Activated CD4-positive, alpha-beta T cell treated with anti-CD3 and anti-CD28 coated beads for 4 hours (primary cell): ENCODE measurements at regions not wholly inside any gene's neighbourhood (a gene's known extent, or its start where the extent isn't known, plus 50 kb on each side); places are given as distances from the start of the nearest gene placed in this dataset.

Experiments
- DNase-seq, 2 donors: peaks; one replicate each; pipeline ENCODE4 v3.0.0-alpha.2; 2020

DNA sequence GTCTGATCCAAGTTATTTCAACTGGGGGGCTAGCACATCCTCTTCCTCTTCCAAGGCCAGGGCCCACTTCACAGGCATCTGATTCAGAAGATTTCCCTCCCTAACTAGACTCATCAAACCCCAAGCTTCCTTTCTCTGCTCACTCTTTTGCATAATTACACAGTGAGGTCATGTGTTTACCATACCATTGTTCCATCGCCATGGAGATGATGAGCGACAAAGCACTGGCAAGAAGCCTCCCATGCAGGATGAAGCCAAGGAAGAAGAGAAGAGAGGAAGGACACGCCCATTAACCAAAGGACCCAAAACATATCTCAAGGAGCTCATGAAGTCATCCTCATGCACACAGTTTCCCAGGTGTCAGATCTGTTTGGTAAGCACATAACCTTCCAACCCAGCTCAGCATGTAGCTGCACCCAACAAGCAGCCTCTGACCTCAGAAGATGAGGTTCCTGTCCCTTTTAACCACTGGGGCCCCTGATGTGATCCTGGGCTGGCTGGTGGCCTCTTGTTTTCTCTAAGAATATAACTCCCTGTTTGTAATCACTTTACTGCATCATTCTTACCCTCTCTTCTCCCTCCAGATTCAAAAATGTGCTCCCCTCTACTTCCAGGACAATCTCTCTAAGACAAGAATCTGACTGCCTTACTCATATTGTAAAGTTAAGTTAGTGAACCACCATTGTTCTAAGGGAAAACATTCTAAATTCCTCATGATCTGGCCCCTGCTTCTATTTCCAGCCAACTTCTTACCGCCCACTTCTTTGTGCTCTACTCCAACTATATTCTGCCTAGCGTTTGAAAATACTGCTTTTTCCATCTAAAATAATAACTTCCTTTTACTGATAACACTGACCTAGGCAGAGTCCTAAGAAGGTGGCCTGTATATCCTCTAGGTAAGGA lies 190.1 kb downstream of the TTC32 start:
- no peak for DNase-seq

DNA sequence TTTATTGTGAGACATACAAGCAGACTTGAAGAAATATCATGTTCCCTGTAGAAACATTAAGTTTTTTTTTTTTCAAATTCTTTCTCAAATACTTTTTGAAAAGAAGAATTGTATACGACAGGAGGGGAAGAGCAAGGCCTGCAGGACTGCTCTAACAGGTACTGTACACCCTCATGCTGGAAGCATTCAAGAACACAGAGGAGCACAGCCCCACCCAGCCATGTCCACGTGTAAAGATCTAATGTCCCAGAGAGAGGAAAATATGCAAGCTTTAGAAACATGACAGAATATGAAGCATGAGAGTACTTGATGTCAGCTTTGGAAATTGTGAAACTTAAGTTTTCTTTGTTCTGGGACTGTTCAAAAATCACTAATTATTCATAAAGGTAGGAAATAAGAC lies 191.6 kb downstream of the TTC32 start:
- DNase-seq = no peak

DNA sequence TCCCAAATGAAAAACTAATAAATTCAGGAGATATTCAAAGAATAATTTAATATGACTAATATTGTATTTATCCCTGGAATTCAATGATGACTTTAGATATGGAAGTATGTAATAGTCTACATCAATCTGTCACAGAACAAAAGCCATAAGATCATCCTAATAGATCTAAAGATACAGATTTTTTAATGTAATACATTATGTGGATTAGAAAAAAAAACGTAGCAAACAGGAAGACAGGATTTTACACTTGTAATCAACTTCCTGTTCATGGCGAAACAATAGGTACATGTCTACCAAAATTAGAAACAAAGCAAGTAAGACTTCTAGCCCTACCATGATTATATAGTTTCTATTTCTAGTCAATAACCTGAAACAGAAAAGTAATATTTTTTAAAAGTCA lies 192.2 kb downstream of the TTC32 start:
- DNase-seq = no peak

DNA sequence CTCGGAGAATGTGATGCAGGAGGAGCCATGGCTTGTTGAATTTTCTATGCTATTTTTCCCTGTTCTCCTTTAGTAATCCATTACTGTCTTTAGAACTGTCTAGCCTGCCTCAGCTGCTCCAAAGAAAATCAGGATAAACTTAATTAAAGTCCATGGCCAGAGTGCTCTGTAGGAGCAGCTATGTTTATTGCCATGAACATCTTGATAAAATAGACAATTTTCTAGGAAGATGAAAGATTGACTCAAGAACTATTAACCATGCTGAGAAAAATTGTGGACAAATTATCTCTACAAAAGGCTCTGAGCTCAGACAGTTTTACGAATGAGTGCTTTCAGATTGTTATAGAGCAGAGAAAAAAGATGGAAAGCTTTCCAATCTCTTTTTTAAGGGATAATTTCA lies 193.0 kb downstream of the TTC32 start:
- DNase-seq = no peak

DNA sequence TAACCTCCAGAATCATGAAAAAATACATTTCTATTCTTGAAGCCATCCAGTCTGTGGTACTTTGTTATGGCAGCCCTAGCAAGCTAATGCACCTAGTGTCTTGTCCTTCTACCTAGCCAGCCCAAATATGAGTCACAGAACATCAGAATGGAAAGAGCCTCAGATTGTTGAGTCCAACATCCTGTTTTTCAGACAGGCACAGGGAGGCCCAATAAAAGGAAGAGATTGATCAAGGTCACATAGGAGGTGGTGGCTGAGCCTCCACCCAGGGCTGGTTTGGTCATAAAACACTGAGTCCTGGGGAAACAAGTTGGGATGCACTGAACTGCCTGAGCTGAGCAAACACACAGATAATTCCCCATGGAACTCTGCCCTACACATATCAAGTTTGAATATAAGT lies 195.5 kb downstream of the TTC32 start:
- no peak for DNase-seq

DNA sequence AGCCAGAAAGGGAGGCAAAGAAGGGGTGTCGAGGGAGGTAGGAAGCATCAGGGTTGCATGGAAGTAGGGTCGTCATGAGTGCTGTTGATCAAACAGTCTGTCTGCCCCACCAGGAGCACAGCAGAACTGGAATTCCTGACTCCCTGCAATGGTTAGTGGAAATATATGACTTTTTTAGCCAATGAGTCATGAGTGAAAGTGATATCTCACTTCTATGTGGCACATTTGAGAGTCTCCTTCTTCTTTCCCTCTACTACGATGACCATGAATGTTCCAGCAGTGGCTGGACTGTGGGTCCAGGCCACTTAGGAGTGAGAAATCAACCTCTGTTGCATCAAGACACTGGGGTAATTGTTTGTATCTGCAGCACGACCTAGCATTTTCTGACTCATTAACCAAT lies 199.5 kb downstream of the TTC32 start:
- DNase-seq = no peak

DNA sequence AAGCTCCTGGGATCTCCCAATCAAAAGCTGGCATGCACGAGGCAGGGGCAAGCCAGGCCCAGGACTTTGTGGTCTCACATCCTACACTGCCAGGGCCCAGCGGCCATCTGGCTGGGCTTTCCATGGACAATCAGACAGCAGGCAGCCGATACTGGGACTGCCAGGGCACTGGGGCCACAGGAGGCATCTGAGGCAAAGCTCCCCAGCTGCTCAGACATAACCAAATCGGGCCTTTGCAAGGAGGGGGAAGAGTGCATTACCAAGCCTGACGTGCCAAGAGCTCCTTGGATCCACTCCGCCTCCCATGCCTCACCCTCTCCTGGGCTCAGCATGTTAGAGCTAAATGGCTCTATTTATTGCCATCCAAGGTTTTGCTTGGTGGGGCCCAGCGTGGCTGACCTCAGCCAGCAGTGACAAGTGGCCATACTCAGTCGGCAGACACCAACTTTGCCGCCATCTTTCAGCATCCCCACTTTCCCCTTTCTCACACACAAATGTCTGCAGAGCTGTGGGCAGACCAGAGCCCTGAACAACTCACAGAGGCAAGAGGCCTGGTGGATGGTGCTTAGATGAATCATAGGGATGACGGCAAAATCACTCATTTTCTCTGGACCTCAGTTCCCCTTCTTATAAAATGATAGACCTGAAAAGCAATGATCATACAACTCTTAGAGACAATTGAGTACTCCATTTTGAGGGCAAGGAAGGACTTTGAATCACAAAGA lies 200.8 kb downstream of the TTC32 start:
- DNase-seq = no peak

DNA sequence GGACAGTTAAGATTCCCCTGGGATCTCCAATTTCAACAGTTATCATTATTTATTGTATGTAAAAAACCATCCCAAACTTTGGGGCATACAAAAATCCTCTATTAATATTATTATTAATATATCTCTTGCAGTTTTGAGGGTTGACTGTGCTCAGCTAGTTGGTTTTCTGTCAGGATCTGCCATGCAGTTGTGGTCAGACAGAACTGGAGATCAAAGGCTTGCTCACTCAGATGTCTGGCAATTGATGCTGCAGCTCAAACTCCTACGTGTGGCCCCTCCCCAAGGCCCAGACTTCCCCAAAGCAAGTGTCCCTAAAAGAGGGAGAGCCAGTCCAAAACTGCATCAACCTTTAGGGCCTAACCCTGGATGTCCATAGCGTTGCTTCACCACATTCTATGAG lies 204.7 kb downstream of the TTC32 start:
- DNase-seq = no peak

DNA sequence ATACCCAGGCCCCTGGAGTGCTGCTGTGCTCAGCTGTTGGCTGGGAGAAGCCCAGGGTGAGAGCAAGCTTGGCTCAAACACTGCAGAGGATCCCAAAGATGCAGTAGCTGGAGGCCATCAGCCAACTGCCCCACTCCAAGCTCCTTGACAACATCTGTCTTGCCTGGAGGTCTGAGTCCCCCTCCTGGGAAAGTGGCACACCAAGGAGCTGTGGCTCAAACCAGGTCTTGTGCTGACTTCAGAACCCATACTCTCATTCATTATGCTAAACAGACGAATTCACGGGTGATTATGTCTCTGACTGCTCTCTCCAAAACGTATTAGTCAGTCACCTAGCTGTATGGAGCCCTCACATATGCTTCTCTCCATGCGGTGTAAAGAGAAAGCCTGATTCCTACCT lies 206.1 kb downstream of the TTC32 start:
- no peak for DNase-seq

DNA sequence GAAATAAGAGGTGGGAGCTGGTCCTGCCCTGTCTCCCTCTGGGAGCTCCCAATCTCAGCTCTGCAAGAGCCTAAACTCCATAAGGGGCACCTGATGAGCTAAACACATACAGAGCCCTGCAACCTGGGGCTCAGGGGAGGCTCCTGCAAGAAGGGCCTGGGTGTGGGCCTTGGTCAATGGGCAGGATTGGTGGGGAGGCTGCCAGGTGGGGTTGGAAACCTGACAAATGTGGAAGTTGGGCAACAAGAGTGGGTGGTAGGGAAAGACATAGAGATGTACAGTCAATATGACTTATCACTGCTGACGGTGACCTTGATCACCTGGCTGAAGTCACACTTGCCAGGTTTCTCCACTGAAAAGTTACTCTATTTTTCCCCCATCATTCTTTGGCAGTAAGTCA lies 209.9 kb downstream of the TTC32 start:
- no peak for DNase-seq

DNA sequence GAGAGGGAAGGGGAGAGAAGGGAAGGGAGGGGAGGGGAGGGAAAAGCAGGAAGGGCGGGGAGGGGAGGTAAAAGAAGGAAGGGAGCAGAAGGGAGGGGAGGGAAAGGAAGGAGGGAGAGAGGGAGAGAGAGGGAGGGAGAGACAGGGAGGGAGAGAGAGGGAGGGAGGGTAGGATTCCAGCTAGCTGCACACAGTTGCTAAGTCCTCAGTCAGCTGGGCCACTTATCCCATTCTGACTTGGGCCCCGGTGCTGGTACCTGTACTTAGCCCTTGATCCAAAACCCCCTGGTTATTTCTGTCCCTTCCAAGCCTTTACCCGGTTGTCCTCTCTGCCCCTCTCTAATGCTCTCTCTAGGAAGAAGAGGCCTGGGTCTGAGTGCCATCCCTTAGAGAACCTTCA lies 211.4 kb downstream of the TTC32 start:
- DNase-seq = no peak

DNA sequence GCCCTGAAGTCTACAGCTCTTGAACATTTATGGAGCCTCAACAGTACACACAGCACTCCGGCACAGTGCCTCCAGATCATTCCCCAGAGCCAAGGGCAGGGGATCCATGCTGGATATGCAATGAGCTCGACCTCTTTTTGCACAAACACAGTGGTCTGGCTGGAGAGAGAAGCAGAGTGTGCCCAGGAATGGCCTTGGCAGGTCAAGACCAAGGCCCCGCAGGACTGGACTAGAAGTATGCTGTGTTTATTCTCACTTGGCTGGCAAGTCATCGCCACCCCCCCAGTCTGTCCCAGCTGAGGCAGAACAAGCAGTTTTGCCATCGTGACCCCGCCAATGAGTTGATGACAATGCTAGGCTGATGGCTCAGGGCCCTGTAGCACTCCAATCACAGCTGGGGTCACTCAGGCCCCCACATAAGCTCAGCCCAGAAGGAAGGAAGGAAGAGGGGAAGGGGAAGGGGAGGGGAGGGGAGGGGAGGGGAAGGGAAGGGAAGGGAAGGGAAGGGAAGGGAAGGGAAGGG lies 212.1 kb downstream of the TTC32 start:
- DNase-seq = no peak

DNA sequence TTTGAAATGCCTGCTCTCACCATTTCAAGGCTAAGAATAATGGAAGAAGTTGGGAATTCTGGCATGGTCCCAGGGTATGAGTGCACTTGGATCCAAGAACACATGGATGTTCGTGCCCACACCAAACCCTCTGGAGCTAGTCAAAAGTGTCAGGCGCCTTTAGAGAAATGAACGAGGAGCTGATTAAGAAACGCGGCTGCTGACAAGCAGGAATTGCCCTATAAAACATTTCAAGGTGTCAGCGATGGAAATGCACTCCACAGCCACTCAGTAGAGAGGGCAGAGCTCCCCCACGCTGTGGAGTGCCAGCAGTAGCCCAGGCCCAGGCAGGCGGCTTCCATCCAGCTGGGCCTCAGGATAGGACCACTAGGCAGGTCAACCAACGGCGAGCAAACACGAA lies 213.7 kb downstream of the TTC32 start:
- DNase-seq = no peak

DNA sequence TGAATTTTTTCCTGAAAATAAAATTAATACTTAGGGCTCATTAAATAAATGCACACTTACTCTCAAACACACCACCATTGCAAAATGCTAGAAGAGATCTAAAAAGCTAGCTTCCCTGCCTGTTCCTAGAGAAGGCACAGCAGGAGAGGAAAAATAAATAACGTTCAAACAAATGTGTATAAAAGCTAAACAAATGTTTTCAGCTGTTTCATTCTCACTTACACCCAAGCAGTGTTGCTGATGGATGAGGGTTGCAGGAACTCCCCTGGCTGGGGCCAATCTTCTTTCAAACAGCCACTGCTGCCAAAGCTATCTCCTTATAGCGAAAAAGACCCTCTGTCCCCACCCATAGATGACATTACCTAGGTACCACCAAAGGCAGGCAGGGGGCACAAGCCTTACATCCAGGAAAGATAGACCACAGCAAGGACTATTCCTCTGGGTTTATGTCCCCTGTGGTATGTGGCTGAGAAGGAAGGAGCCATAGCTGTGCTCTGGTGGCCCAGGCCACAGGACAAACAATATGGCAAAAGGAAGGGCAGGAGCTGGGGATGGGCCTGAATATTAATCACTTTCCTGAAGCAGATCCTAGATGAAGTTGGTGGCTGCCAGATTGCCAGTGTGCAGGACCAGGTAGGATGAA lies 214.6 kb downstream of the TTC32 start:
- DNase-seq = no peak

DNA sequence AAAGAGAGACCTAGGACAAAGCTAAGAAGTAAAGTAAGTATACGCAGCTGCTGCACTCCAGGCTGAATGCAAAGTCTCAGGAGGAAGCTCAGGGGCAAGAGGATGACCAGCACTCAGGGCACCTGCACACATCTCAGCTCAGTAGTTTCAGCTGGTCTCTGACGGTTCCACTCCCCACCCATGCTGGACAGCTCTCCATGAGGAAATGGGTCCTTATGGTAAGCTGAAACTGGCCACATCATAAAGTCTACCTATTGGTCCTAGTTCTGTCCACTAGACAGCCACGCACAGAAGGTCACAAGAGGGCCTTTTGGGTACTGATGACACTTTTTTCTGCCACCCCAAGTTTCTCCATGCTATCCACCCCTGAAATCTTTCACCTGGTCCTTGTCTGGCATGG lies 215.3 kb downstream of the TTC32 start:
- DNase-seq = no peak

DNA sequence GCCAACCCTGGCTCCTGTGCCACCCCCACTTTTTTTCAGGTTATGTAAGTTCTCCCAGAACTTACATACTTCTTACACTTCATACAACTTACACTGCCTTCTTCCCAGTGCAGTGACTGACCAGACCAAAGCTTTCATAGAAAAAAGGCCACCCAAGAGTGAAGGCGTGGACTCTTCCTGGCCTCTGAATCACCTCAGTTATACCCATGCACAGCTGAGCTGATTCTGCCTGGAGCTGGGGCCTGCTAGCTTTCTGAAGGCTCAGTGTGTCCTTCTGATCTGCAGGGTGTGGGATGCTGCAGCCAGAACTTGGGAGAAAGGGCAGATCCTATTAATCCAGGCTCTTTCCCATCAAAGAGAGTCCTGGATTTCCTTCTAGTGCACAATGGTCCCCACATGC lies 216.1 kb downstream of the TTC32 start:
- DNase-seq = no peak

DNA sequence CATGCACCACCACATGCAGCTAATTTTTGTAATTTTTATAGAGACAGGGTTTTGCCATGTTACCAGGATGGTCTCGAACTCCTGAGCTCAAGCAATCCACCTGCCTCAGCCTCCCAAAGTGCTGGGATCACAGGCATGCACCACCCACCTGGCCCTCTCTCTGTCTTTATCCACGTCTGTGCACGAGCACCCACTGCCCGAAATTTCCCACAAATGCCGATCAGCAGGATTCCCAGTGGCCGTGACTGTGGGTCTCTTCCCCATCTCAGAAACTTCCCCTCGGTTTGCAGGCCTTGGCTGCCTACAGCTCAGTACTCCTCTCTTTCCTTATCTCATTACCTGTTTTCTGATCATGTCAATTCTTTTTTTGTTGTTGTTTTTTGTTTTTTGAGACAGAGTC lies 217.3 kb downstream of the TTC32 start:
- no peak for DNase-seq

DNA sequence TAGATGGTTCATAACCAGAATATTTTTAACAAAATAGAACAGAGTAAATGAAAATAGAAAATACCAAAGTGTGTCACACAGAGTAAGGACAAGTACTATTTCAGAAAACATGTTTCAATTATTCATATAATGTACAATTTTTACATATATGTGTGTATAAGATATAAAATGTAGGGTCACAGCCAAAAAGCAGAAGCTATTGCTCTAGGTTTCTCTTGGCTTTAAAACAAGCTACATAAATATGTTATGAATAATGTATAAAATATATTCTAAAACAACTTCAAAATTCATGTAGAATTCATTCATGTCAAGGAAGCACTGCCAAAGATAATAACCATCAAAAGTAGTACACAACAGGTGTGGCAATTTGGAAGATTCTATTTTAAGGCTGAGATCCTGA lies 218.2 kb downstream of the TTC32 start:
- DNase-seq = no peak

DNA sequence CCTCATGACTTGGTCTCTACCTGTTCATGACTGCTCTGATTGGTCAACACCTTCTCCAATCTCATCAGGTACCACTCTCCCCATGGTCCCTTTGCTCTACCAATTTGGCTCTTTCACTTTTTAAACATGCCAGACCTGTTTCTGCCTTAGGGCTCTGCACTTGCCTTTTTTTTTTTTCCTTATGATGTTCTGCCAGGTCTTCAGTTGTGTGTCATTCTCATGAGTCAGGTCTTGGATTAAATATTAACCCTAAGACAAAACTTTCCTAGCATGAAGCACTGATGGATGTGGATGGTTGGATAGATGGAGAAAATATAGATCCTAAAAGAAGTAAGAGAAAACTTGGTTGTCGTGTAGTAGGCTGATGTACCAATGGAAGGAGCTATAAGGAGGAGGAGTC lies 219.3 kb downstream of the TTC32 start:
- DNase-seq = no peak

DNA sequence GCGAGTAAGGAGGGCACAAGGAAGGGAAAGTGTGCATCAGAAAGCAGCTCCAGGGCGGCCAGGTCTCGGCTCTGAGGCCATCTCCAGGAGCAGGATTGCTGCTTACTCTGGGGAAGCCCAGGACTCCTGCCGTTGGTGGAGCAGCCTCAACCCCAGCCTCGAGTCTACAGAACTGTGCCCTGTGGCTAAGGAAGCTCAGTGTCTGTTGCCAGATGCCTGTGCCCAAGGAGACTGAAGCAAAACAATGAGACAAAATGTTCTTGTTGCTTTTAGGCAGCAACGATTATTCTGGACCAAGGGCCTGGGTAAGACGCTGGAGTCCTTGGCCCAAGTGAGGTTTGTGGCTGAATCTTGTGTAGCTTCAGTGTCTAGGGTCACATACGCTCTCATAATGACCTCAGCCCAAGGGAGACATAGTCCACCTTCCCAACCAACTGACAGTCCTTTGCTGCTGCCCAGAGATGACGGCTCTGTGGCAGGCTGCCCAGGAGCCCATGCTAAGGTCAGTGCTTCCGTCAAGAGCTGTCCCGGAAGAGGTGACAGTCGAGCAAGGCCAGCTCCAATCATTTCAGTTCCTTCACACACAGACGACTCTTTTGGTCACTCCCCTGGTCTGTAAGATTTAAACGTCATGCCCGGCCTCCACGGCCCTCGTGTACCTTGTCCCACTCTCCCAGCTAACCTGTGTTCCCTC lies 223.8 kb downstream of the TTC32 start:
- no peak for DNase-seq

DNA sequence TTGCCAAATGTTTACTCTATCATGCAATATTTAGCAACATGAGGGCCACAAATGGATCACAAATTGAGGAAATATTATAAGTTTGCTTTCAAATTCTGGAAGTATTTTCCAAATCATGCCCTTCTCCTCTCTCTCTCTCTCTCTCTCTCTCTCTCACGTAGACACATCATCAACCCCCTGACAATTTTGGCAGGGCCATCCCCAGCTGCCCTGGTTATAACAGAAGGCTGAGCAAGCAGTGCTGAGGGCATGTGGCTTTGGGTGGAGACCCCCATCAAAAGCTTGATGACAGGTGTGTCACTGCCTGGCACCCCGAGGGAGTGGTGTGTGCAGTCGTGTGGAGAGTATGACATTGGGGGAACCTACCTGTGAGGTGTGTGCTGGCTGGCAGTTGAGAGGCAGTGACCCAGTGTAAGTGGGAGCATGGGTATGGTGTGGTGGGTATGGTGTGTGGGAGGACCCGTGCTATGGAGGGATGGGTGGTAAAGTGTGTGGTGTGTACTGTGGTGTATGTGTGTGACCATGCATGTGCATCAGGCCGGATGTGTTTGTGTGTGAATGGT lies 224.5 kb downstream of the TTC32 start:
- DNase-seq = no peak

DNA sequence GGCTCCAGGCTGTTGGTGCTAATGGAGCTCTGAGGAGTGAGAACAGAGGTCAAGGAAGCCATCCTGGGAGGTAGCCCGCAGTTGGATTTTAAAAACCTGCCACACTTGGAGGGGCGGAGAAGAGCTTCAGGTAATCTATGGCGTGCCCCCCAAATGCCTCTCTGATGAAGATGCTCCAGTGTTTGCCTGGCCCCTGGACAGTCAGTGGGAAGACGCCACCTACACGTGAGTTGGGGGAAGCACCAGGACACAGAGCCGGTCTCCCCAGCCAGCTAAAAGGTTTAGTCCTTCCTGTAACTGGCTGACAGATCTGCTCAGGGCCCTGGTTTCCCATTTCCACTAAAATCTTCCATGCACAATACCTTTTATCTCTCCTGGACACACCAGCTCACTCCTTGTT lies 225.0 kb downstream of the TTC32 start:
- DNase-seq = no peak
